RCC 7860 (cell line): ENCODE measurements at regions not wholly inside any gene's neighbourhood (a gene's known extent, or its start where the extent isn't known, plus 50 kb on each side); places are given as distances from the start of the nearest gene placed in this dataset.
A peak's percentile ranks its signal among the peaks of the same experiment; 100 is the strongest.

Source experiments
- DNase-seq: peaks from one replicate; pipeline ENCODE4 v3.0.0-alpha.2; 2015; ENCODE audit warnings: low spot score
- FAIRE-seq: peaks from 2 replicates; lab custom pipeline; 2012; peaks lifted over from hg19 to GRCh38; lab: Jason Lieb, UNC

GRCh38 chr7:11895337-11895736 lies 63.3 kb upstream of the THSD7A start:
- no peak for DNase-seq
- FAIRE-seq, result peak; percentile 42

GRCh38 chr7:11896663-11897062 lies 64.7 kb upstream of the THSD7A start:
- peak; percentile 35 for FAIRE-seq
- DNase-seq, result no peak

- peak; percentile 64 for FAIRE-seq
- DNase-seq, result no peak
Observed at GRCh38 chr7:11899247-11899646, 67.2 kb upstream of the THSD7A start.

DNA sequence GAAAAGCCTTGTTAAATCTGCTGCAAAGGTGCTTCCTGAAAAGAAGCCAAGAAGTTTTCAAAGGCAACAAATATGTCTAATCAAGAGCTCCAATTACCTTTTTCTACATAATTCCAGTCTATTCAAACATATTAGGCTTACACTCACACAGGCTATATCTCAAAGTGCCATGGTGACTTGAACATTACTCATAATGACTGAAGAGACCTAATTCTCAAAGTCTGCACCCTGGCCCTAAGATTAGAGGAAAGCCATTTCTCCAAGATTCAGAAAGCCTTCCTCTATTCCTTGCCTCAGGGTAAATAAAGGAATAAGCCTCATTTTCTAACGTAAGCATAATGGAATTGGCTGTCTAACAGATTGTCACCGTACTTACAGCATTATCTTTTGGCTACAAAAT lies 78.3 kb upstream of the THSD7A start:
- no peak for FAIRE-seq

GRCh38 chr7:11911900-11912299 lies 79.9 kb upstream of the THSD7A start:
- no peak for DNase-seq
- no peak for FAIRE-seq

More for the DNA sequence above, 78.3 kb upstream of the THSD7A start:
- no peak for DNase-seq

DNA sequence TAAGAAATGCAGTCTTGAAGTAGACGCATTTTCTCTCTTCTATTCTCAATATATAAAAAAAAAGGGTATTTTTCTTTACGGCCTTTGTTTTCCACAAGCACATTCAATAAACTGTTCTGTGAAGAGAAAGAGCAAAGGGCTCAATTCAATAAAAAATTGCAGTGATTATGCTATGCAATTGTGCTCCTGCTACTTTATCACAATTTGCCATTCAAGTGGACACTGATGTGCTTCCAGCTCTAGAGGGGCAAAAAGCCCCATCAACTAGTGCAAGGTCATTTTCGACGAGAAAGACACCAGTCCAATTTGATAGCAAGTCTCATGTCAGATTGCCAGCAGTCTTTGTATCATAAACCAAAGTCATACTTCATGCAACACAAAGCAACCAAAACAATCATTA lies 82.6 kb upstream of the THSD7A start:
- DNase-seq (no peak), FAIRE-seq (no peak)

DNA sequence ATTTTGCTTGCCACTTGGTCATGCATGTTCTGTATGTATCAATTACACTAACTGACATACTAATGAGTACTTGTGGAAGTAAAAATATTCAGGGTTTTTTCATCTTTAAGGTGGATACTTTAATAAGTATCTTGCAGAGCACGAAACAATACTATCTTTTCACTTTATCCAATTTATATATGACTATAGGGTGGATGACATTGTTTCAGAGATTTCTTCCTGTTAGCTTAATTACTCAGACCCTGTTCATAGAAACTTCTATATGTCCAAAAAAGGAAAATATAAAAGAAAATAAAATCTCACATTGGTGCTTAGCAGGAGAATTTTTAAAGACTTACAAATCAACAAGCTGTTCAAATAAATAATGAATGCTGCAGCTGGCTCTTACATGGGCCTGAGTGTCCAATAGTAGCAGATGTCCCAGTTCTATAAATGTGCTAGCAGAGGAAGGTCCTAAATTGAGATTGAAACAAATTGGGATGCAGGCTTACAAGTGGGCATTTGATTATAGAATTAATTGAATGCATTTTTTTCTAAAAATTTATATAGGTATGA lies 91.5 kb upstream of the THSD7A start:
- FAIRE-seq (no peak), DNase-seq (no peak)

DNA sequence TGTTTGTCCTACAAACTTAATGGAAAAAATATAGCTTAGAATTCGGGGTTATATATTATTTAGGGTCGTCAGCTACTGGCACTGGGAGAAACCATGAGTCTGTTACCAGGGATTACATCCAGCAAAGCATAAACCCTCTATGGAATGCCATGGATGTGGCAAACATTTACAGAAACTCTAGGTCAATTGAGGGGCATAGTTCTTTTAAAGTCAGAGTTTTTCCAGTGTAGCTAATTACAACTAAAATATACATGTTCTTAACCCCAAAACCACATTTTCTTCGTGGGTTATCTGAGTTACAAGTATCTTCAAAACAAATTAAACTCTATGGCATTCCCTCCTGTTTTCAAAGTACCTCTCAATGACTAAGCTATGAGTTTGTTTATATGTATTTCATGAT lies 99.3 kb upstream of the THSD7A start:
- DNase-seq, result no peak
- no peak for FAIRE-seq

- DNase-seq (no peak), FAIRE-seq (no peak)
Observed at GRCh38 chr7:11934796-11935195, 102.8 kb upstream of the THSD7A start.

DNA sequence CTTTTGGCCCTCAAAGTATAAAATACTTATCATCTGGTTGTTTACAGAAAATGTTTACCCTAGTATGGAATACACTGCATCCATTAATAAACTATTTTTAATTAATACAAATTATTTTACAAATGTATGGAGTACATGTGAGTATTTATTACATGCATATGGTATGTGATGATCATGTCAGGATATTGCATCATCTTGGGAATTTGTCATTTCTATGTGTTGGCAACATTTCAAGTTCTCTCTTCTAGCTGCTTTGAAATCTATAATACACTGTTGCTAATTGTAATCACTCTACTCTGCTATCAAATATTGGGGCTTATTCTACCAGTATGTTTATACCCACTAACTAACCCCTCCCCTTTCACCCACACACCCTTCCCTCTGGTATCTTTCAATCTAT lies 103.9 kb upstream of the THSD7A start:
- no peak for FAIRE-seq

DNA sequence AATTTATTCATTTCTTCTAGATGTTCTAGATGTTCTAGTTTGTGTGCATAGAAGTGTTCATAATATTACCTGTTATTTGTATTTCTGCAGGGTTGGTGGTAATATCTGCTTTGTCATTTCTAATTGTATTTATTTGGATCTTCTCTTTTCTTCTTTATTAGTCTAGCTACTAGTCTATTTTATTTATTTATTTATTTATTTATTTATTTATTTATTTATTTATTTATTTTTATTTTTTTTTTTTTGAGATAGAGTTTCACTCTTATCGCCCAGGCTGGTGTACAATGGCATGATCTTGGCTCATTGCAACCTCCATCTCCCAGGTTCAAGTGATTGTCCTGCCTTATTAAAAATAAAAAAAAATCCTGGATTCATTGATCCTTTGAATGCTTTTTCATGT lies 114.8 kb upstream of the THSD7A start:
- DNase-seq, result no peak
- no peak for FAIRE-seq

More for the DNA sequence above, 103.9 kb upstream of the THSD7A start:
- no peak for DNase-seq

DNA sequence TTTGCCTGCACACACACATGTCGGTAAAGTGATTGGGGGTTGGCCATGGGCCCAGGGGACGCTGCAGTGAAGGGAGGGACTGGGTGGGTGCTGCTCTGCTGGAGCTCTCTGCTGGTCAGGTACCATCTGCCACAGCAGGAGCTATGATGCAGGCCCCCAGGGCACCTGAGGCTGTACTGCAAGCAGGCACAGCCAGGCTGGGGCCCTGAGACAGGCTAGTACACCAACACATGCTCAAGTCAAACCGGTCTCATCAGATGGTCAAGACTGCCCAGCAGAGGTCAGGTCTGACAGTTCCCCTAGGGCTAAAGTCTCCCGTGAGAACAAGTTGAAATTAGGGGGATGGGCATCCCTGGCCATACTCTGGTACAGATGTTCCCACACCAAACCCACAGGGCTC lies 118.3 kb upstream of the THSD7A start:
- DNase-seq (no peak), FAIRE-seq (no peak)

DNA sequence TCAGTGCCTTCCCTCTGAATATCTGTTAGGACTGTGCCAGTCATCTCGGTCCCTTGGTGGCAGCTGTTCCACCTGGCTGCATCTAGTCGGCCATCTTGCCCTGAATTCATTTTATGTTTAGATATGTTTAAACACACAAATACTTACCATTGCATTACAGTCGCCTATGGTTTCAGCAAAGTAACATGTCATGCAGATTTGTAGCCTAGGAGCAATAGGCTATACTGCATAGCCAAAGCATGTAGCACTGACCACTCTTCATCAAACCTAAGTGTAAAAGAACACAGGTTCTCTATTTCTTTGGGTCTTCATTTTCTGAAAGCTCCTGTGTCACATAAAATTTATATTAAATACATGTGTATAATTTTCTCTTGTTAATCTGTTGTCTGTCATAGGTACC lies 118.9 kb upstream of the THSD7A start:
- FAIRE-seq, result no peak

GRCh38 chr7:11951909-11952308 lies 119.9 kb upstream of the THSD7A start:
- FAIRE-seq (no peak), DNase-seq (no peak)

More for the DNA sequence above, 118.9 kb upstream of the THSD7A start:
- no peak for DNase-seq

DNA sequence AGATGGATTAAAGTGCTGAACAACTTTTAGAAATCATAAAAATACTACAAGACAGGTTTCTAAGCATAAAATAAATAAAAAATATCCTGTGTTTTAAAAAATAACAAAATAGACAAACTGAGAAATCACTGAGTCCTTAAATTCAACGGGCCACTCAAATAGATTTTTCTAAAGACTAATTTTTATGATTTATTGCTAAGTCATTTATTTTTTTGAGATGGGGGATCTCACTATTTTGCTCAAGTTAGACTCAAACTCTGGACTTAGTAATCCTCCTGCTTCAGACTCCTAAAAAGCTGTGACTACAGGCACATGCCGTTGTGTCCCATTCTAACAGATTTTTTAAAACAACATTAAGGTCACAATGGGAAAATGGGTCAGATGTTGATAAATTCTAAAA lies 121.0 kb upstream of the THSD7A start:
- FAIRE-seq (no peak), DNase-seq (no peak)

GRCh38 chr7:11956991-11957390 lies 125.0 kb upstream of the THSD7A start:
- FAIRE-seq, result no peak
- DNase-seq, result no peak

DNA sequence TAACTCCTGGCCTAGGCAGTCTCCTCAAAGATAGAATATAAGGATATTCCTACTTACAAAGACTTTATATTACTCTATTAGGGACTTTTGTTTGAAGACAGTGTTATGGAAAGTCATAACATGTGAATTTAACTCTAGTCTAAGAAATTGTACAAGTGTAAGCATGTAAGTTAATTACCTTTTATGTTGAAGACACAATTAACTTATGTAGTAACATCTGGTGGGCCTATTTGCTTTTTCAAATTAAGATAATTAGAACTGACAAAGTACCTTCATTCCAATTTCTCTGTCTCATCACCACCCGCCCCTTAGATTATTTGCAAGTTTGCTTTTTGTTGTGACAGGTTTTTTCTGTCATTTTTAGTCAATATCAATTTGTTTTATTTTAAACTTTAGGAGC lies 126.0 kb upstream of the THSD7A start:
- no peak for DNase-seq
- no peak for FAIRE-seq

- FAIRE-seq (no peak), DNase-seq (no peak)
Observed at GRCh38 chr7:11959121-11959520, 127.1 kb upstream of the THSD7A start.

GRCh38 chr7:11960621-11961020 lies 128.6 kb upstream of the THSD7A start:
- DNase-seq, result no peak
- FAIRE-seq, result no peak

GRCh38 chr7:11969643-11970042 lies 137.6 kb upstream of the THSD7A start:
- FAIRE-seq (no peak), DNase-seq (no peak)

- FAIRE-seq (no peak), DNase-seq (no peak)
Observed at GRCh38 chr7:11970132-11970531, 138.1 kb upstream of the THSD7A start.

DNA sequence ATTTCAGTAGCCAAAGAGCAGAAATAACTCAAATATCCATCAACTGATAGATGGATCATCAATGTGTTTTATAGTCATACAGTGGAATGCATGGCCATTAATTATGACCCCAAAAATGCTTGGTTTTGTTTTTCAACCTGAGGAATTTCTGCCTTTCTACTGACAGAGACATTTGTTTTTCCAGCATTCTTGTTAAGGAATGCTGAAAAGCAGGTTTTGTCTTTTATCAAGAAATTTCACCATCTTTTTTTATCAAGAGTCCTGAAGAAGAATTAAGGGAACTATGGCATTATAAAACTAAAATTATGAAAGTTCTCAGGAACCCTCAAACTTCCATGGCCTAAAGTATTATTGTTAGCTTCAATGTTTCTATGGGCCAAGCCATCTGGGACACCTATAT lies 153.4 kb upstream of the THSD7A start:
- no peak for FAIRE-seq
- no peak for DNase-seq

- DNase-seq (no peak), FAIRE-seq (no peak)
Observed at GRCh38 chr7:11985971-11986370, 154.0 kb upstream of the THSD7A start.

DNA sequence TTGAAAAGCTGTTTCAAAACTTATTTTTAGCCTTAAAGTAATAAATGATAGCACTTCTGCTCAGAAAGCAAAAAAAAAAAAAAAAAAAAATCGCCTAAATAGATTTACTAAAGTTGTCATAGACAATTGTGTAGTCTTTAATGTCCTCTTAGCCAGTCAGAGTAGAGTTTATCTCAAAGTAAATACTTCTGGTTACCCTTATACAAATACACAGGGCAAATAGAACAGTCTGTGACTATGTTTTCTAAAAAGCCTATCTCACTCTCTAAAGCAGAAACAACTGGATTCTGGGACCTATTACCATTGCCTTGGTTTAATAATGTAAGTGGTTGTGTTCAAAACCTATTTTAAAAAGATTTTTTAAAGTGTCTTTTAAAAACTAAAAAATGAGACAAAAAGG lies 156.2 kb upstream of the THSD7A start:
- no peak for FAIRE-seq

More for the DNA sequence above, 156.2 kb upstream of the THSD7A start:
- DNase-seq, result no peak
